SK-N-MC (cell line): ENCODE measurements at regions not wholly inside any gene's neighbourhood (a gene's known extent, or its start where the extent isn't known, plus 50 kb on each side); places are given as distances from the start of the nearest gene placed in this dataset.

Experiments used
- EZH2 ChIP-seq: fragments of 200-600 bp; sonication (generic); IDR thresholded peaks from one replicate; pipeline ENCODE4 v1.6.1; 2017; ENCODE audit warnings: antibody characterized with exemption
- POLR2AphosphoS5 ChIP-seq: IDR thresholded peaks from 2 replicates; pipeline ENCODE4 v1.6.1; 2012; ENCODE audit warnings: mild to moderate bottlenecking, low read depth, low read length, borderline replicate concordance

DNA sequence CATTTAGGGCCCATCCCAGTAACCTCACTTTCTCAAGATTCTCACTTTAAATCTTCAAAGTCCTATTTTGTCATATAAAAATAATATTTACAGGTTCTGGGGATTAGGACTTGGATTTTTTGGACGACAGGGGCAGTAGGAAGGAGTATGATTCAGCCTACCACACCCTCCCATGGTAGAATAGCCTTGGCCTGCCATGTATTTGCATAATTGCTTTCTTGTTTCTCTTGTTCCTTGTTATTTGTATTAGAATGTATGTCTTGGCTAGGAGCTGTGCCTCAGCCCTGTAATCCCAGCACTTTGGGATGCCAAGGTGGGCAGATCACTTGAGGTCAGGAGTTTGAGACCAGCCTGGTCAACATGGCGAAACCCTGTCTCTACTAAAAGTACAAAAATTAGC, 92.5 kb downstream of the ELAPOR2 start:
- TF ChIP-seq POLR2AphosphoS5 (no peak), EZH2 (no peak)
